Subcutaneous abdominal adipose tissue (tissue), 5 donors: ENCODE measurements at regions not wholly inside any gene's neighbourhood (a gene's known extent, or its start where the extent isn't known, plus 50 kb on each side); places are given as distances from the start of the nearest gene placed in this dataset.

ENCODE experiments used
- H3K27ac ChIP-seq: one replicate; pipeline ENCODE4 v1.7.0; 2013; ENCODE audit warnings: low read depth, mild to moderate bottlenecking, inconsistent platforms, low read length, moderate library complexity
- H3K27me3 ChIP-seq, 5 donors: one replicate each; pipeline ENCODE4 v1.7.0; 2013; ENCODE audit warnings: low read length in 5 of 5, inconsistent platforms in 1 of 5; ENCODE audit not compliant: control insufficient read depth in 5 of 5, insufficient read depth in 4 of 5
- H3K36me3 ChIP-seq, 5 donors: one replicate each; pipeline ENCODE4 v1.7.0; 2013; ENCODE audit warnings: low read length in 5 of 5; ENCODE audit not compliant: control insufficient read depth in 5 of 5, insufficient read depth in 5 of 5
- H3K4me1 ChIP-seq, 5 donors: one replicate each; pipeline ENCODE4 v1.7.0; 2013; ENCODE audit warnings: low read length in 5 of 5, mild to moderate bottlenecking in 3 of 5, moderate library complexity in 1 of 5; ENCODE audit not compliant: control insufficient read depth in 5 of 5, insufficient read depth in 5 of 5
- H3K4me3 ChIP-seq, 5 donors: one replicate each; pipeline ENCODE4 v1.7.0; 2013; ENCODE audit warnings: low read length in 5 of 5, low read depth in 1 of 5
- H3K9ac ChIP-seq, 5 donors: one replicate each; pipeline ENCODE4 v1.7.0; 2013; ENCODE audit warnings: low read length in 5 of 5, mild to moderate bottlenecking in 4 of 5, moderate library complexity in 3 of 5
- H3K9me3 ChIP-seq, 5 donors: one replicate each; pipeline ENCODE4 v1.7.0; 2013; ENCODE audit warnings: low read length in 5 of 5; ENCODE audit not compliant: control insufficient read depth in 5 of 5
- donor health status: healthy.
- donor health status: healthy.
- donor health status: healthy.
- donor health status: healthy.
- donor health status: healthy.

DNA sequence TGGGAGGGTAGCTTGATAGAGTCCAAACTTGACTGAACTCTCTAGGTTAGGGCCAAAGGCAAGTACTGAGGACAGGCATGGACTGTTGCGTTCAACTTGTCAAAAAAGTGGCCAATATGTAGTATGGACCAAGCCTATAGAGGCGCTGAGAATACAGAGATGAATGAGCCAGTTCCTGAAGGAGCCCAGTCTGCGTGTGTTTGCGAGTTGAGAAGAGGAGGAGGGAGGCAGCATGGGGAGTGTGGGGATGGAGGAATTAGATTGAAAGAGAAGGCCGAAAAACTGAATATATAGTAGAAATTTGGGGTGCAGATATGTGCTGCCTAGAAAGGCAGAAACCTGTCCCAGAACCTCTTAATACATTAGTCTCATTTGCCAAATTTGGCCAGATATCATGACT, 412.4 kb downstream of the PCNX1 start:
- peak overlapping the region; percentile 75 to 92 (median 82) for H3K4me3 ChIP-seq
- peak overlapping the region in 1 of 5 donors; percentile 30 for H3K9ac ChIP-seq
- no peaks in the 10 kb centered on the region for H3K27me3 ChIP-seq
- H3K4me1 ChIP-seq: peaks cover 0 to 32% (median 20%) of the 10 kb centered on the region in 5 donors
- H3K27ac ChIP-seq: peak overlapping the region; percentile 54
- H3K36me3 ChIP-seq: no peaks in the 10 kb centered on the region
- H3K9me3 ChIP-seq: no peaks in the 10 kb centered on the region

DNA sequence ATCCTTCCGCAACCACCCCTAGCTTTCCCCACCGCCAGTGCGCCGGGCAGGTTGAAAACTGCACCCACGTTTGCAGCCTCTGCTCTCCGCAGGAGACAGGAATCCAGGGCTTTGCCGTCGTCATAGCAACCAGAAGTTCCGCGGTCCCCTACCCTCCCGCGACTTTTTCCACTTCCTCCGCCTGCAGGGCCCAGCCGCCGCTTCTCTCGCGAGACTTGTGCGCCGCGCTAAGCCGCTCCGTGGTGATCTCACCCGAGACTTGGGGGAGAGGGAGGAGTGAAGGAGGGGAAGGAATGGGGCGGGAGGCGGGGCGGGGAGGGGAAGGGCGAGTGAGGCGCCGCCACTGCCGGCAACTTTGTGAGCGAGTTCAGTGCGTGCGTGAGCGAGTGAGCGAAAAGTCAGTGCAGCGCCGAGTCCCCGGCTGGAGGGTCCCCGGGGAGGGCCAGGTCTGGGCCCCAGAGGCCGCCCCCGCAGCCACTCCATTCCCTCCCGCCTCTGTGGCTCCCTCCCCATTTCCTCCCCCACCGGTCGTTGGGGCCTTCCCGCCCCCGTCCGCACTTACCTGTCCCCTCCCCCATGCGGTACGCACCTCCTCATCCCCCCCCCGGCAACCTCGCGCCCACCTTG, 413.0 kb downstream of the PCNX1 start, which contains the start of gene SIPA1L1:
TSS of gene SIPA1L1 (plus strand) at position 370 of the 627 bp plus-strand sequence.
- H3K36me3 ChIP-seq: no peaks in the 10 kb centered on the region
- no peaks in the 10 kb centered on the region for H3K27me3 ChIP-seq
- peak within 1 kb of the TSS; percentile 57 to 81 (median 70) for H3K9ac ChIP-seq
- H3K4me3 ChIP-seq: peak within 1 kb of the TSS; percentile 82 to 92 (median 85)
- H3K27ac ChIP-seq: peak within 1 kb of the TSS; percentile 54
- H3K4me1 ChIP-seq: peaks cover 0 to 29% (median 22%) of the 10 kb centered on the region in 5 donors
- H3K9me3 ChIP-seq: no peaks in the 10 kb centered on the region

DNA sequence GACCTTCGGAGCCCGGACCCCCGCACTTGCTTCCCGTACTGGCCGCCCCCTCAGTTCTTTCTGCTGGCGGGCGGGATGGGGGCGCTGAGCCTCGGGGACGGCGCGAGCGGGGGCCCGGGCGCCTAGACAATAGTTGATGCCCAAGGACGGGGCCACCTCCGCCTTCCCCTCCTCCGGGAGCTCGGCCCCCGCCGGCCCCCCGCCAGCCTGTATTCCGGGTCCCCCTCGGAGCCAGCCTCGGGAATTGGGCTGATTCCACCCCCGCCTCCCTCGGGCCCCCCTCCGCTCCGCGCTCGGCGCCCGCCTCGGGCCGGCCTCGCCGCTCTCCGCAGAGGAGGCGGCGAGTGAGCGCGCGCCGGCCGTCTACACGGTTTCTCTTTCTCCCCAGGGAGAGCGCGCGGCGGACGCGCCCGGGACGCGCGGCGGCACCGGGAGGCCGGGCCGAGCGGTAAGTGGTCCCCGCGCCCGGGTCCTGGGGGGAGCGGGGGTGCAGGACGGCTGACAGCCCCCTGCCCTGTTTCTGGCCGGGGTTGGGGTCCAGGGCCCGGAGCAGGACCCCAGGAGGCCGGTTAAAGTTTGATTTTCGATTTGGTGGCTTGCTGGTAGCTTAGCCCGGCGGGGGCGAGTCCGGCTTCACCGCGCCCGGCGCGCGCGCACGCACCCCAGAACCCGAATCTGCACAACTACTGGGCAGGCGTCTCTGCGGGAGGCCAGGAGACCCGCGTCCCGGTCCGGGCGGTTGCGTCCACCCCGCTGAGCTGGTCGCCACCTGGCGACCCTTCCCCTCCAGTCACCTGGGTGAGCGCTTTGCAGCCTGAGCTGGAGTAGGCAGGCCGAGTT, 413.7 kb downstream of the PCNX1 start:
- Histone ChIP-seq H3K9ac (peak overlapping the region; percentile 57 to 81 (median 70)), H3K27ac (peak overlapping the region; percentile 54), H3K27me3 (no peaks in the 10 kb centered on the region), H3K4me3 (peak overlapping the region; percentile 76 to 92 (median 85)), H3K36me3 (no peaks in the 10 kb centered on the region), H3K4me1 (peaks cover 0 to 31% (median 27%) of the 10 kb centered on the region in 5 donors), H3K9me3 (no peaks in the 10 kb centered on the region)

DNA sequence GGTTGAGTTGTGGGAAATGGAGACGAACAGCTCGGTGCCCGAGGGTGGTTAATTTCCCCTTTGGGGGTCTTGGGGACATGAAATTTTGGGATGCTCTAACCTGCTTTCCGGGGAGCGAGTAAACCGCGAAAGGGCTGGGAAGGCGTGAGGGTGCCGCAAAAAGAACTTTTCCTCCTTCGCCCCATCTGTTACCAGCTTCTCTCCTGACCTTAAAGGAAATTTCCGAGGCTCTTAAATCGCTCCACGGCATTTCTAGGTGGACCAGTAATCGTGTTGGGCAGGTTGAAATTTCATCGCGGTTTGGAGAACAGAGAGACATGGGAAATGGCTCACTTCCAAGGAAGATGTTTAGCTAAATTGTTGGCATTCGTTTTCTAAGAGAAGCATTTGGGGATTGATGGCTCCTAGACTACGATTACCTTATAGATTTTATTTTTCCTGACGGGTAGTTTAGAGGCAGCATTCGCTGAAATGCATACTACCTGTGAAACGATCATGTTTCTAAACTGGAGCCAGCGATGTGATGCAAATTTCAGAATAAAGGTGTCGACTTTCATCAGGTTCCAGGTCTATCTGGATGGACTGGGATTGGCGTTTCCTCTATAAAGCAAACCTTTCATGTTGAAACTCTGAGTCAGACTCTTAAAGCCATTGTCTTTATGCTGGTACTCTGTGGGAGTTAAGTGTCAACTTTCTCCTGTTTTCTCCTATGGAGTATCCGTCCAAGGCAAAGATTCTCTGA, 414.5 kb downstream of the PCNX1 start:
- H3K9ac ChIP-seq: peak overlapping the region; percentile 57 to 81 (median 70)

DNA sequence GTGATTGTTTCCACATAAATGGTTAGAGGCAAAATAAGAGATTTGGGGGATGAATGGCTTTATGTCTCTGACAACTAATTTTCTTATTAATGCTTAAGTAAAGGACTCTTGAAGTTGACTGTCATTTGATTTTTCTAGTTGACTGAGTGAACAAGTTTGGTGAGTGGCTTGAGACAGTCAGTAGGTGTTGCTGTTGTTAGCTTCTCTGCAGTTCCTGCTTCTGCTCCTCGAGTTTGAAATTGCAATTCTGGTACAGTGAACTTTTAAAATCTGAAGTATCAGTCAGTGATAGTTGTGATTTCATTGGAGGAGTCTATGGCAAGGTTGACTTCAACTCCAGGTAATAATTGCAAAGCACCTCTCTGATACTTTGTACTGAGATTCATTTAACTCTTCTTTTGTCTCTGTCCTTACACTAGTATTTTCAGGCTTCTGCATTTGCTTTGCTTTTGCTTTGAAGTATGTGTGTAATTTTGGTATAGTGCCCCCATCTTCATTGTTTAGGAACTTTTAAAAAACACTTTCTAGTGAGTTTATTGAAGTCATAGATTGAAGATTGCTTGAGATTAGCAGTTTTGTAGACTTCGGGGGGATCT, 415.5 kb downstream of the PCNX1 start:
- Histone ChIP-seq H3K4me1 (peaks cover 0 to 31% (median 27%) of the 10 kb centered on the region in 5 donors), H3K4me3 (peak overlapping the region in 2 of 5 donors; percentile 84 to 92), H3K27ac (no peak overlapping the region), H3K36me3 (no peaks in the 10 kb centered on the region), H3K9me3 (no peaks in the 10 kb centered on the region), H3K27me3 (no peaks in the 10 kb centered on the region), H3K9ac (peak overlapping the region in 1 of 5 donors; percentile 18)

More for the DNA sequence above, 414.5 kb downstream of the PCNX1 start:
- Histone ChIP-seq H3K4me1 (peaks cover 0 to 31% (median 27%) of the 10 kb centered on the region in 5 donors), H3K36me3 (no peaks in the 10 kb centered on the region), H3K9me3 (no peaks in the 10 kb centered on the region), H3K27me3 (no peaks in the 10 kb centered on the region), H3K27ac (peak overlapping the region; percentile 54), H3K4me3 (peak overlapping the region; percentile 76 to 92 (median 85))

DNA sequence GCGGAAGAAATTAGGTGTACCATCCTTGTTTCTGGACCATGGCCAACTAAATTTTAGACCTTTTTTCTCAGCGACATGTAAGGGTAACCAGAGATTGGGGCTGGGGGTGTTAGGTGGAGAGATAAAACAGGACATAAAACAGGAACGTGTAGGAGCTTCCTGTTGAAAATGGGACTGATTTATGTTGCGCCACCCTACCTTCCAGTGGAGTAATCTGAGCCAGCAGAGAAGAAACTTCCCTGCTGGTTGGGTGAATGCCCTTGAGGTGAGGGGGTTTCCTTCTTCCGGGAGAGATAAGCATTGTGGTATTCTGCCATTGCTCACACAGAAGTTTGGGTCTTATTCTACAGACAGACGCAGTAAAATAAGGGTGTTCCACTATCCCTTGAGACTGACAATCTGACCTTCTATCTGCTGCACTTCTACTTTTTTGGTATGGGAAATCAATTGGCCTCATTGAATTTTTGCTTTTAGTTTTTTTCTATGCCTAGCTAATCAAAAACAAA, 417.6 kb downstream of the PCNX1 start:
- Histone ChIP-seq H3K4me3 (no peak overlapping the region), H3K27me3 (no peaks in the 10 kb centered on the region), H3K36me3 (no peaks in the 10 kb centered on the region), H3K4me1 (peaks cover 0 to 29% (median 24%) of the 10 kb centered on the region in 5 donors), H3K9ac (no peak overlapping the region), H3K27ac (no peak overlapping the region), H3K9me3 (no peaks in the 10 kb centered on the region)

DNA sequence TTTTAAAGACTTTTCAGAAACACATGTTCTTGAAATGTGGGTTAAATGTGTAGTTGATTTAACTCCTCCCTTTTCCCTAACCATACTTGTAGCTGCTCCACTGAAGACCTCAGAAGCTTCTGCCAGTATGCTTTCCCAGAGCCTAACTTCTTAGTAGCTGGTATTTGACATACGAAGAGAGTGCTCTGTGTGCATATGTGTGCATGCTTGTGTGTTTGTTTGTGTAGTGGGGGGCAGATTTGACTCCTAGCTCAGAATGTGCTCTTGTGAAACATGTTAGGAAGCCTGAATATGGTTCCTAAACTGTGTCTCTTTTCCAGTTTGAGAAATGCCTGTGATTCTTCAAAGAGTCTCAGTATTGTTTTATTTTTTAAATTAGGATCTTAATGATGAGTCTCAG, 420.4 kb downstream of the PCNX1 start:
- Histone ChIP-seq H3K4me1 (peaks cover 0 to 21% (median 8%) of the 10 kb centered on the region in 5 donors), H3K36me3 (no peaks in the 10 kb centered on the region), H3K9me3 (no peaks in the 10 kb centered on the region), H3K9ac (no peak overlapping the region), H3K4me3 (no peak overlapping the region), H3K27ac (no peak overlapping the region), H3K27me3 (no peaks in the 10 kb centered on the region)

DNA sequence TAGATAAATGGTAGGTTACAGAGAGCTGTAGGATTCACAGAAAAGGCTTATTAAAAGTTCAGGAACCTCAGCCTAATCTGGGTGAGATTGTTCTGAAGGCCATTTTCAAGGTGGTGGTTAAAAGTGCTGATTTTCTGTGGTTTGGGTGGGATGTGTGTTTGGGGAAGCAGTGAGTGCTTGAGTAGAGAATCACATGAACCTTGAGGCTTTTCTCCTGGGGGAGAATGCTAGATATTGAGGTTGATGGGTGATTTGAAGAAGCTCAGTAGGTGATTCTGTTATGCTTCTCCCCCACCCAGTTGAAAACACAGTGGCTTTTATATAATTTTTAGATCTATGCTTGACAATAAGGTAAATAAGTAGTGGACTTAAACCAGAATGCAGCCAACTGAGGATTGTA, 420.9 kb downstream of the PCNX1 start:
- H3K4me3 ChIP-seq: no peak overlapping the region
- no peaks in the 10 kb centered on the region for H3K36me3 ChIP-seq
- no peak overlapping the region for H3K27ac ChIP-seq
- H3K27me3 ChIP-seq: no peaks in the 10 kb centered on the region
- H3K9ac ChIP-seq: no peak overlapping the region
- H3K9me3 ChIP-seq: no peaks in the 10 kb centered on the region
- H3K4me1 ChIP-seq: peaks cover 0 to 20% (median 8%) of the 10 kb centered on the region in 5 donors

DNA sequence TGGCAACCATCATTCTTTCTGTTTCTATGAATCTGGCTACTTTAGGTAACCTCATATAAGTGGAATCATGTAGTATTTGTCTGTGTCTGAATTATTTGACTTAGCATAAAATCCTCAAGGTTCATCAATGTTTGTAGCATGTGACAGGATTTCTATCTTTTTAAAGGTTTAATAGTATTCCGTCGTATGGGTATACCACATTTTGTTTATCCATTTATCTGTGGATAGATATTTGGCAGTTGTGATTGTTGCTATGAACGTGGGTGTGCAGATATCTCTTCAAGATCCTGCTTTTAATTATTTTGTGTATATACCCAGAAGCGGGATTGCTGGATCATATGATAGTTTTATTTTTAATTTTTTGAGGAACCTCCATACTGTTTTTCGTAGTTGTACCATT, 421.7 kb downstream of the PCNX1 start:
- Histone ChIP-seq H3K4me1 (peaks cover 0 to 20% (median 8%) of the 10 kb centered on the region in 5 donors), H3K27me3 (no peaks in the 10 kb centered on the region), H3K9ac (no peak overlapping the region), H3K27ac (no peak overlapping the region), H3K9me3 (no peaks in the 10 kb centered on the region), H3K4me3 (no peak overlapping the region), H3K36me3 (no peaks in the 10 kb centered on the region)
